ENCODE measurements at regions not wholly inside any gene's neighbourhood (a gene's known extent, or its start where the extent isn't known, plus 50 kb on each side); places are given as distances from the start of the nearest gene placed in this dataset.

GRCh38 chr1:95728841-95729240, 494.8 kb downstream of the RWDD3 start:
- TF ChIP-seq CTCF (IDR thresholded peaks at IDR 0.05; ENCODE audit: insufficient read depth, low read length, poor library complexity, severe bottlenecking) = no peak
- no peak for TF ChIP-seq EZH2phosphoT487 (conservative IDR thresholded peaks at IDR 0.05; ENCODE audit: low read length)
